ENCODE measurements at regions not wholly inside any gene's neighbourhood (a gene's known extent, or its start where the extent isn't known, plus 50 kb on each side); places are given as distances from the start of the nearest gene placed in this dataset.
A peak's percentile ranks its signal among the peaks of the same experiment; 100 is the strongest.

- Histone ChIP-seq H3K9ac (ENCODE audit: low read length in 3 of 3) (no peak overlapping the region), H3K36me3 (ENCODE audit: control insufficient read depth in 2 of 3, insufficient read depth in 3 of 3, low read length in 3 of 3) (no peaks in the 10 kb centered on the region), H3K4me1 (ENCODE audit: control insufficient read depth in 2 of 3, insufficient read depth in 2 of 3, low read depth in 1 of 3, low read length in 3 of 3) (no peaks in the 10 kb centered on the region), H3K4me3 (ENCODE audit: low read length in 3 of 3) (no peak overlapping the region), H3K9me3 (ENCODE audit: control insufficient read depth in 2 of 3, insufficient read depth in 1 of 3, low read length in 3 of 3) (no peaks in the 10 kb centered on the region), H3K27ac (ENCODE audit: low read depth in 2 of 2, low read length in 2 of 2) (no peak overlapping the region), H3K27me3 (ENCODE audit: control insufficient read depth, insufficient read depth, low read length) (no peaks in the 10 kb centered on the region)
- FAIRE-seq (no peak), DNase-seq (no peak)
- intact Hi-C loops (cut with DNase I), result no loop called here
- TF ChIP-seq CTCF (IDR thresholded peaks at IDR 0.05; ENCODE audit: borderline replicate concordance, extremely low read depth, insufficient read depth), result no peak
Measured at GRCh38 chr6:51467231-51467952, 620.0 kb downstream of the PKHD1 start.

- no peak for TF ChIP-seq CTCF (IDR thresholded peaks at IDR 0.05; ENCODE audit: borderline replicate concordance, extremely low read depth, insufficient read depth)
- intact Hi-C loops (cut with DNase I), result no loop called here
Measured at GRCh38 chr6:51468704-51469103, 618.7 kb downstream of the PKHD1 start.

GRCh38 chr6:51472745-51473487, 614.5 kb downstream of the PKHD1 start:
- Histone ChIP-seq H3K36me3 (ENCODE audit: control insufficient read depth in 2 of 3, insufficient read depth in 3 of 3, low read length in 3 of 3) (no peaks in the 10 kb centered on the region), H3K4me1 (ENCODE audit: control insufficient read depth in 2 of 3, insufficient read depth in 2 of 3, low read depth in 1 of 3, low read length in 3 of 3) (no peaks in the 10 kb centered on the region), H3K9me3 (ENCODE audit: control insufficient read depth in 2 of 3, insufficient read depth in 1 of 3, low read length in 3 of 3) (no peaks in the 10 kb centered on the region), H3K27me3 (ENCODE audit: control insufficient read depth, insufficient read depth, low read length) (no peaks in the 10 kb centered on the region), H3K27ac (ENCODE audit: low read depth in 2 of 2, low read length in 2 of 2) (no peak overlapping the region), H3K4me3 (ENCODE audit: low read length in 3 of 3) (no peak overlapping the region), H3K9ac (ENCODE audit: low read length in 3 of 3) (no peak overlapping the region)
- FAIRE-seq, result no peak
- peak in 1 of 5 donors; percentile 29 for DNase-seq
- intact Hi-C loops (cut with DNase I), result no loop called here
- no peak for TF ChIP-seq CTCF (IDR thresholded peaks at IDR 0.05; ENCODE audit: borderline replicate concordance, extremely low read depth, insufficient read depth)

More at GRCh38 chr6:51468704-51469103, 618.7 kb downstream of the PKHD1 start:
- H3K27ac ChIP-seq (ENCODE audit: low read depth in 2 of 2, low read length in 2 of 2), result no peak overlapping the region
- no peak for FAIRE-seq
- no peaks in the 10 kb centered on the region for H3K4me1 ChIP-seq (ENCODE audit: control insufficient read depth in 2 of 3, insufficient read depth in 2 of 3, low read depth in 1 of 3, low read length in 3 of 3)
- no peaks in the 10 kb centered on the region for H3K9me3 ChIP-seq (ENCODE audit: control insufficient read depth in 2 of 3, insufficient read depth in 1 of 3, low read length in 3 of 3)
- no peak overlapping the region for H3K4me3 ChIP-seq (ENCODE audit: low read length in 3 of 3)
- H3K9ac ChIP-seq (ENCODE audit: low read length in 3 of 3), result no peak overlapping the region
- no peaks in the 10 kb centered on the region for H3K27me3 ChIP-seq (ENCODE audit: control insufficient read depth, insufficient read depth, low read length)
- no peak for DNase-seq
- H3K36me3 ChIP-seq (ENCODE audit: control insufficient read depth in 2 of 3, insufficient read depth in 3 of 3, low read length in 3 of 3), result no peaks in the 10 kb centered on the region

All from kidney (tissue), 13 donors.